ENCODE measurements at regions not wholly inside any gene's neighbourhood (a gene's known extent, or its start where the extent isn't known, plus 50 kb on each side); places are given as distances from the start of the nearest gene placed in this dataset.

DNA sequence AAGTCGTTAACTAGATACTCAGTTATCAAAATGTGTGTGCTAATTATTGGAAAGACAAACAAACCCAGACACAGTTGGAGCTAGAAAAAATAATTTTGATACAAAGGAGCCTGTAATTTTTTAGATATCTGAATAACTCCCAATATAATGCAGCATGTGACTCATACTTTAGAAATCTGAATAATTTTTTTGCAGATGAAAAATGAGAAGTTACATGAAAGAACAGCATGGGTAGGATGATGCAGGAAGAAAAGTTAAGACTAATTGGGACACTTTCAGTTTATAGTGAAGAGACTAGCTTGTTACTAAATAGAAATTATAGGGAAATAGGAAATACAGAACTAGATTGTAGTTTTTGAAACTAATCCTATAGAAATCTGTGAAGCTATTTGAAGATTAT lies 945.8 kb downstream of the CBLN2 start:
- TF ChIP-seq, protein P1, sequence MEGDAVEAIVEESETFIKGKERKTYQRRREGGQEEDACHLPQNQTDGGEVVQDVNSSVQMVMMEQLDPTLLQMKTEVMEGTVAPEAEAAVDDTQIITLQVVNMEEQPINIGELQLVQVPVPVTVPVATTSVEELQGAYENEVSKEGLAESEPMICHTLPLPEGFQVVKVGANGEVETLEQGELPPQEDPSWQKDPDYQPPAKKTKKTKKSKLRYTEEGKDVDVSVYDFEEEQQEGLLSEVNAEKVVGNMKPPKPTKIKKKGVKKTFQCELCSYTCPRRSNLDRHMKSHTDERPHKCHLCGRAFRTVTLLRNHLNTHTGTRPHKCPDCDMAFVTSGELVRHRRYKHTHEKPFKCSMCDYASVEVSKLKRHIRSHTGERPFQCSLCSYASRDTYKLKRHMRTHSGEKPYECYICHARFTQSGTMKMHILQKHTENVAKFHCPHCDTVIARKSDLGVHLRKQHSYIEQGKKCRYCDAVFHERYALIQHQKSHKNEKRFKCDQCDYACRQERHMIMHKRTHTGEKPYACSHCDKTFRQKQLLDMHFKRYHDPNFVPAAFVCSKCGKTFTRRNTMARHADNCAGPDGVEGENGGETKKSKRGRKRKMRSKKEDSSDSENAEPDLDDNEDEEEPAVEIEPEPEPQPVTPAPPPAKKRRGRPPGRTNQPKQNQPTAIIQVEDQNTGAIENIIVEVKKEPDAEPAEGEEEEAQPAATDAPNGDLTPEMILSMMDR (IDR thresholded peaks at IDR 0.05; ENCODE audit: poor library complexity): no peak
- TF ChIP-seq EZH2 (IDR thresholded peaks at IDR 0.05; ENCODE audit: borderline replicate concordance): no peak
